OCI-LY3 (cell line): ENCODE measurements at regions not wholly inside any gene's neighbourhood (a gene's known extent, or its start where the extent isn't known, plus 50 kb on each side); places are given as distances from the start of the nearest gene placed in this dataset.

ENCODE experiments used
- CTCF ChIP-seq: fragments of 200-600, 300-600 bp; sonication (generic); IDR thresholded peaks from 2 replicates; pipeline ENCODE4 v1.5.1; 2014; ENCODE audit warnings: antibody characterized with exemption, low read length, low read depth
- EZH2phosphoT487 ChIP-seq: fragments of 200-600 bp; shearing (Covaris generic); IDR thresholded peaks from 2 replicates; pipeline ENCODE4 v1.6.1; 2018; ENCODE audit warnings: antibody characterized with exemption, mixed run types, low read depth

DNA sequence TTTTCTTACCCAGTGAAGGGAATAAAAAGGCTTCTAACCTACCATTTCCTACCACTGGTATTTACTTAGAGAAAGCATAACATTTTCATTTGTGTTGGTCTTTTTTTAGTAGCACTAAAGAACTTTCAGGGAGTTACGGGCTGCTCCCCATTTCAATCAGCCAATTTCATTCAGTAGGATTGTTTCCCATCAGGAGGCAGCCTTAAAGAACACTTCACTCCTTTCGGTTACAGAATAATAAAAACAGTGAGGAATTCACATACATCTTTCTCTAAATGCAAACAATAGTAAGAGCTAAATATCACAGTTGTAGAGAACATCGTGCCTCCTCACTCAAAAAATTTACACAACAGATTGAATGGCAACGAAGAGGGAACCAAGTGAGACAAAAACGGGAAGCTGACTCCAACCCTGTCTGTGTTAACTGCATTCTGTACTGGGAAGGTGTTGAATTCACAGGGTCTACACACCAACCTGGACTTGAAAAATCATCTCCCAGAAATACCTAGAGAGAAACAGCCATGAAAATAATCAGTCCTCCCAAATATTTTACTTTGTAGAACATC lies 55.5 kb upstream of the ABLIM1 start:
- no peak for TF ChIP-seq CTCF
- TF ChIP-seq EZH2phosphoT487, result no peak
